ENCODE measurements at regions not wholly inside any gene's neighbourhood (a gene's known extent, or its start where the extent isn't known, plus 50 kb on each side); places are given as distances from the start of the nearest gene placed in this dataset.

DNA sequence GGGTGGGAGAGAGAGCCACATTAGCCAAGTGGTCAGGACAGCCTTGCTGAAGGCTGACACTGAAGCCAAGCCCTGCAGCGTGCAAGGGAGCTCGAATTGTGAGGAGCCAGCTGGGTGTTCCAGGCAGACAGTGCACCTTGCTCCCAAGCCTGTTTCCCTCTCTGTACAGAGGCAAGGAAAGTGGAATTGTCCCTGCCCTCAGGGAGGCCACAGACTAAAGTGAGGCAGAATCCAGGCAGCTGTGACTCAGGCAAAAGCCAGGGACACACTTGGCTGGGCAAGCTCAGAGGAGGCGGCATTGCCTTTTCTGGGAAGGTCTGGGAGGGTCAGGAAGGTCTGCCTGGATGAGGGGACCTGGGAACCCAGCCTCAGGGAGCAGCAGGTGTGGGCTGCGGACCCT is 50.2 kb upstream of the LMX1B start:
- Histone ChIP-seq H2AFZ (ENCODE audit: control insufficient read depth, low read length) (no peak overlapping the region), H3K27me3 (ENCODE audit: control insufficient read depth, extremely low read depth, insufficient read depth, low read length) (peaks cover 22% of the 10 kb centered on the region), H3K27ac (ENCODE audit: control insufficient read depth, insufficient read depth, low read length) (no peak overlapping the region), H3K79me2 (ENCODE audit: control insufficient read depth, insufficient read depth, low read length) (no peaks in the 10 kb centered on the region), H3K4me2 (ENCODE audit: control insufficient read depth, extremely low read depth, insufficient read depth, low read depth, low read length) (no peak overlapping the region), H3K9me3 (ENCODE audit: control insufficient read depth, low read depth, low read length) (no peaks in the 10 kb centered on the region), H3K36me3 (ENCODE audit: control insufficient read depth in 2 of 2, extremely low read depth in 1 of 2, insufficient read depth in 2 of 2, low read length in 2 of 2) (no peaks in the 10 kb centered on the region), H3K4me1 (ENCODE audit: control insufficient read depth, extremely low read depth, insufficient read depth, low read length) (no peaks in the 10 kb centered on the region), H3K4me3 (ENCODE audit: control insufficient read depth in 2 of 3, extremely low read depth in 1 of 3, insufficient read depth in 2 of 3, low read depth in 1 of 3, low read length in 3 of 3) (no peak overlapping the region), H3K9ac (ENCODE audit: control insufficient read depth, extremely low read depth, insufficient read depth, low read length) (no peak overlapping the region), H3K9me1 (ENCODE audit: control insufficient read depth, extremely low read depth, insufficient read depth, low read length) (no peaks in the 10 kb centered on the region), H4K20me1 (ENCODE audit: control insufficient read depth, extremely low read depth, insufficient read depth, low read length) (no peaks in the 10 kb centered on the region)
- dilution Hi-C loops (cut with MboI; ENCODE audit: extremely low pct_ligation_motif_present, low sequenced_read_pairs), result no loop called here
- FAIRE-seq (no peak), DNase-seq (ENCODE audit: low read depth, low spot score) (no peak)
- TF ChIP-seq, protein P1, sequence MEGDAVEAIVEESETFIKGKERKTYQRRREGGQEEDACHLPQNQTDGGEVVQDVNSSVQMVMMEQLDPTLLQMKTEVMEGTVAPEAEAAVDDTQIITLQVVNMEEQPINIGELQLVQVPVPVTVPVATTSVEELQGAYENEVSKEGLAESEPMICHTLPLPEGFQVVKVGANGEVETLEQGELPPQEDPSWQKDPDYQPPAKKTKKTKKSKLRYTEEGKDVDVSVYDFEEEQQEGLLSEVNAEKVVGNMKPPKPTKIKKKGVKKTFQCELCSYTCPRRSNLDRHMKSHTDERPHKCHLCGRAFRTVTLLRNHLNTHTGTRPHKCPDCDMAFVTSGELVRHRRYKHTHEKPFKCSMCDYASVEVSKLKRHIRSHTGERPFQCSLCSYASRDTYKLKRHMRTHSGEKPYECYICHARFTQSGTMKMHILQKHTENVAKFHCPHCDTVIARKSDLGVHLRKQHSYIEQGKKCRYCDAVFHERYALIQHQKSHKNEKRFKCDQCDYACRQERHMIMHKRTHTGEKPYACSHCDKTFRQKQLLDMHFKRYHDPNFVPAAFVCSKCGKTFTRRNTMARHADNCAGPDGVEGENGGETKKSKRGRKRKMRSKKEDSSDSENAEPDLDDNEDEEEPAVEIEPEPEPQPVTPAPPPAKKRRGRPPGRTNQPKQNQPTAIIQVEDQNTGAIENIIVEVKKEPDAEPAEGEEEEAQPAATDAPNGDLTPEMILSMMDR (optimal IDR thresholded peaks at IDR 0.05 in 1 of 3, IDR thresholded peaks at IDR 0.05 in 1 of 3, conservative IDR thresholded peaks at IDR 0.05 in 1 of 3; ENCODE audit: extremely low read depth in 1 of 3, insufficient read depth in 2 of 3, low read length in 3 of 3), result no peak
- no peak for TF ChIP-seq EZH2 (IDR thresholded peaks at IDR 0.05; ENCODE audit: low read length)
